ENCODE measurements at regions not wholly inside any gene's neighbourhood (a gene's known extent, or its start where the extent isn't known, plus 50 kb on each side); places are given as distances from the start of the nearest gene placed in this dataset.

DNA sequence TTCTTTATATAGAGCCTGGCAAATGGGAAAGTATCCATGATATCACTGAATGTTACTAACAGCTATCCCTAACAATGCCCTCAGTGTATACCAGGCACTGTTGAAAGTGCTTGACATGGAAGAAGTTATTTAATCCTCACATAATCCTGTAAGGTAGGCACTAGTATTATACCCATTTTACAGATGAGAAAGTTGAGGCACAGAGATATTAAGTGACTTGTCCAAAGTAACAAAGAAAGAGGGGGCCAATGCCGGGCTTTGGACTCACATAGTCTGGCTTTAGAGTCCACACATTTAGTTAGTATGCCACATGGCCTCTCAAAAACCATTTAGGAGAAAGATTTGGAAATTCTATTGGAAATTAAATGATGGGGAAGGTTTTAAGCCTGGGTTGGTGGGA lies 220.8 kb upstream of the PLET1 start:
- Histone ChIP-seq H3K27me3 (ENCODE audit: insufficient read depth, low read length) (peaks cover 53% of the 10 kb centered on the region), H3K9ac (ENCODE audit: low read length) (no peak overlapping the region), H3K4me2 (ENCODE audit: low read length) (no peak overlapping the region), H4K20me1 (ENCODE audit: insufficient read depth) (no peaks in the 10 kb centered on the region), H3K27ac (ENCODE audit: low read depth, low read length) (no peak overlapping the region), H3K9me2 (ENCODE audit: insufficient read depth) (no peaks in the 10 kb centered on the region), H3K4me3 (replicated peaks in 1 of 2; ENCODE audit: low read depth in 1 of 2, low read length in 2 of 2) (no peak overlapping the region), H3K9me3 (ENCODE audit: control insufficient read depth in 1 of 2, insufficient read depth in 1 of 2, low read depth in 1 of 2, low read length in 2 of 2) (no peaks in the 10 kb centered on the region), H3K79me2 (ENCODE audit: insufficient read depth, low read length) (no peaks in the 10 kb centered on the region), H3K36me3 (ENCODE audit: control insufficient read depth in 1 of 2, insufficient read depth in 2 of 2, low read length in 2 of 2) (no peaks in the 10 kb centered on the region), H3K4me1 (ENCODE audit: control insufficient read depth in 1 of 2, insufficient read depth in 2 of 2, low read length in 2 of 2) (no peaks in the 10 kb centered on the region), H2AFZ (ENCODE audit: low read depth, low read length, poor library complexity, severe bottlenecking) (no peak overlapping the region)
- TF ChIP-seq EZH2 (IDR thresholded peaks at IDR 0.05) (no peak), FOSL1 (IDR thresholded peaks at IDR 0.05; ENCODE audit: low read depth) (no peak), SRF (IDR thresholded peaks at IDR 0.05; ENCODE audit: low read depth) (no peak), EZH2phosphoT487 (IDR thresholded peaks at IDR 0.05; ENCODE audit: borderline replicate concordance) (no peak), POLR2AphosphoS5 (IDR thresholded peaks at IDR 0.05; ENCODE audit: low read depth, low read length) (no peak), CEBPB (IDR thresholded peaks at IDR 0.05; ENCODE audit: low read depth) (no peak)
- TF ChIP-seq, protein P1, sequence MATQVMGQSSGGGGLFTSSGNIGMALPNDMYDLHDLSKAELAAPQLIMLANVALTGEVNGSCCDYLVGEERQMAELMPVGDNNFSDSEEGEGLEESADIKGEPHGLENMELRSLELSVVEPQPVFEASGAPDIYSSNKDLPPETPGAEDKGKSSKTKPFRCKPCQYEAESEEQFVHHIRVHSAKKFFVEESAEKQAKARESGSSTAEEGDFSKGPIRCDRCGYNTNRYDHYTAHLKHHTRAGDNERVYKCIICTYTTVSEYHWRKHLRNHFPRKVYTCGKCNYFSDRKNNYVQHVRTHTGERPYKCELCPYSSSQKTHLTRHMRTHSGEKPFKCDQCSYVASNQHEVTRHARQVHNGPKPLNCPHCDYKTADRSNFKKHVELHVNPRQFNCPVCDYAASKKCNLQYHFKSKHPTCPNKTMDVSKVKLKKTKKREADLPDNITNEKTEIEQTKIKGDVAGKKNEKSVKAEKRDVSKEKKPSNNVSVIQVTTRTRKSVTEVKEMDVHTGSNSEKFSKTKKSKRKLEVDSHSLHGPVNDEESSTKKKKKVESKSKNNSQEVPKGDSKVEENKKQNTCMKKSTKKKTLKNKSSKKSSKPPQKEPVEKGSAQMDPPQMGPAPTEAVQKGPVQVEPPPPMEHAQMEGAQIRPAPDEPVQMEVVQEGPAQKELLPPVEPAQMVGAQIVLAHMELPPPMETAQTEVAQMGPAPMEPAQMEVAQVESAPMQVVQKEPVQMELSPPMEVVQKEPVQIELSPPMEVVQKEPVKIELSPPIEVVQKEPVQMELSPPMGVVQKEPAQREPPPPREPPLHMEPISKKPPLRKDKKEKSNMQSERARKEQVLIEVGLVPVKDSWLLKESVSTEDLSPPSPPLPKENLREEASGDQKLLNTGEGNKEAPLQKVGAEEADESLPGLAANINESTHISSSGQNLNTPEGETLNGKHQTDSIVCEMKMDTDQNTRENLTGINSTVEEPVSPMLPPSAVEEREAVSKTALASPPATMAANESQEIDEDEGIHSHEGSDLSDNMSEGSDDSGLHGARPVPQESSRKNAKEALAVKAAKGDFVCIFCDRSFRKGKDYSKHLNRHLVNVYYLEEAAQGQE (IDR thresholded peaks at IDR 0.05; ENCODE audit: low read depth), result no peak
- TF ChIP-seq, protein P2, sequence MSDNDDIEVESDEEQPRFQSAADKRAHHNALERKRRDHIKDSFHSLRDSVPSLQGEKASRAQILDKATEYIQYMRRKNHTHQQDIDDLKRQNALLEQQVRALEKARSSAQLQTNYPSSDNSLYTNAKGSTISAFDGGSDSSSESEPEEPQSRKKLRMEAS (IDR thresholded peaks at IDR 0.05), result no peak
- TF ChIP-seq, protein P3, sequence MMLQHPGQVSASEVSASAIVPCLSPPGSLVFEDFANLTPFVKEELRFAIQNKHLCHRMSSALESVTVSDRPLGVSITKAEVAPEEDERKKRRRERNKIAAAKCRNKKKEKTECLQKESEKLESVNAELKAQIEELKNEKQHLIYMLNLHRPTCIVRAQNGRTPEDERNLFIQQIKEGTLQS (IDR thresholded peaks at IDR 0.05), result no peak
- no peak for DNase-seq (ENCODE audit: low read depth, low spot score)
- POLR2A ChIA-PET, result no interaction called here
- CTCF ChIA-PET, result no interaction called here
- ATAC-seq, result no peak
- RAD21 ChIA-PET (ENCODE audit: low non-redundant PET in 1 of 2, low total read pairs in 2 of 2, uncharacterized antibody in 2 of 2, unreplicated experiment in 2 of 2), result no interaction called here
- BruUV-seq (replicated peaks), result no TSS peak
- intact Hi-C loops (cut with micrococcal nuclease), result no loop called here

Measured in HCT116 (cell line).